ENCODE measurements at regions not wholly inside any gene's neighbourhood (a gene's known extent, or its start where the extent isn't known, plus 50 kb on each side); places are given as distances from the start of the nearest gene placed in this dataset.

- DNase-seq, result no peak
These were observed 54.5 kb upstream of the ME3 start for GRCh38 chr11:86726770-86727504.

GRCh38 chr11:86726118-86726753 is 53.8 kb upstream of the ME3 start:
- DNase-seq, result peak; percentile 76

- no peak for DNase-seq
These were observed 51.7 kb upstream of the ME3 start for GRCh38 chr11:86724137-86724536.

GRCh38 chr11:86723281-86723680 is 50.9 kb upstream of the ME3 start:
- DNase-seq, result no peak

GRCh38 chr11:86722748-86723147 is 50.3 kb upstream of the ME3 start:
- DNase-seq, result no peak

All from fibroblast of upper back skin (primary cell).